GM21825 (cell line): ENCODE measurements at regions not wholly inside any gene's neighbourhood (a gene's known extent, or its start where the extent isn't known, plus 50 kb on each side); places are given as distances from the start of the nearest gene placed in this dataset.

Experiments used
- ATAC-seq: cut with Tn5 transposase; IDR thresholded peaks from one replicate; pipeline ENCODE4 v1.9.1; 2021; ENCODE audit warnings: mild to moderate bottlenecking, moderate library complexity; ENCODE audit not compliant: unreplicated experiment

- ATAC-seq, result no peak
Measured at GRCh38 chr11:103622296-103622695, 414.1 kb upstream of the DDI1 start.

GRCh38 chr11:103623933-103624332 is 412.5 kb upstream of the DDI1 start:
- no peak for ATAC-seq

DNA sequence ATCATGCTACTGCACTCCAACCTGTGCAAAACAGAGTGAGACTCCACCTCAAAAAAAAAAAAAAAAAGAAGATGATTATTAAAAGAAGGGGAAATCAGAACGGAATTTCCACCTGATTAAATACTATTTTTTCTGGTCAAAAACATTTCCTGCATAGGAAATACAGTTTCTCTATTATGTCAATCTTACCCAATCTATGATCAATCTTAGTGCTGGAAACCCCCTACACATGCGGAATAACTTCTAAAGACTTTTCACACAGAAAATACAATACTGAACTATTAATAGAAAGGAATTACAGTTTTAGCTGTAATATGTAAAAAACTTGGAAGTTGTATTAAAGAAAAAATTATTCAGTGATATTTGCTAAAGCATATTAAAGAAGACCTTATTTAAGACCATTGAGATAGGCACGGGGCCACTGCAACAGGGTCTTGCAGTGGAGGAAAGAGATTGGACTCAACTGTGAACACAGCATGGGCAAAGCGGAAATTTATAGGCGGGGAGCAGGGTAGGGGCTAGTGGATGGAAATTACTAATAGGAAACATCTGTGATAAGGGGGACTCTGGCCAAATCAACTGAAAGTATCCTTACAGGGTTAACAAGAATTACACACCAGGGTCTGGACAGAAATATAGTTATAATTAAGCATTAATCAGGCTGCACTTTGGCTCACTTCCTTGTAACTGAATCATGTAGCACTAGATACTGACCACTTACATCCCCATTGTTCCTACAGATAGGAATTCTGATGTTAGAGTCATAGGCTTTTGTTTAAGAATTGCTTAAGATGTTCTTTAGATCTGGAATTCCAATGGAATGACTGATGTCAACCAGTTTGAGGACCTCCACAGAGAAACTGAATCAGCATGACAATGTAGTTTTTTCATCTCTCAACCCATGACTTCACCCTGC is 411.5 kb upstream of the DDI1 start:
- ATAC-seq, result no peak

- ATAC-seq, result no peak
Measured at GRCh38 chr11:103625624-103625965, 410.8 kb upstream of the DDI1 start.

GRCh38 chr11:103628121-103628520 is 408.3 kb upstream of the DDI1 start:
- no peak for ATAC-seq

GRCh38 chr11:103631841-103632240 is 404.6 kb upstream of the DDI1 start:
- ATAC-seq, result no peak

DNA sequence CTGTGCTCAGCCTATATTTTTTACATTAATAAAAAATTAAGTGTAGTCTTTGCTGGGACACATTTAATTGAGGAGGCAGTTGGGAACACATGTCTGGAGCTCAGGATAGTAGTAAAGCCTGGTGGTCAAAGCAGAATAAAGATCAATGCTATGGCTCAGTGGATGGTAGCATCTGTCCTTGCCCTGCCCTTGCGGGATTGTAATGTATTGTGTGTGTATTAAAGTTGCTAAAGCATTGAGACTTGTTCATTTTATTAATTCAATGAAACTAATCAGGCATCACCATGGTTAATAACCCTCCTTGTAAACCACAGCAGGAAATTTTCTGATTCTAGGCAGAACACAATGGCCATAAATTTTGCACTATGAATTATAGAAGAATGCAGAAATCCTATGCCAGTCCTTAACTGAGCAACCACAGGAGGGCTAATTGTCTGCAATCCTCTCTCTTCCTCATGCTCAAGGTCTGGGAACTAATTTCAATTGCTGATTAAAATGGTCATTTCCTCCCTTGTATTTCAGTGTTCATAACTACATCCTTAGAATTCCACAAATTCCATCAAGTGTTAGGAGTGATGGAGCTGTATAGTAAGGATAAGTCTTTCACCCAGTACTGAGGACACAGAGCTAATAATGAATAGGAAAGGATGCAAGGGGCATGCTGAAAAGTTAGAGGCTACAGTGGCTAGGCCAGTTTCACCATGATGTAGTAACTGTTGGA is 403.2 kb upstream of the DDI1 start:
- ATAC-seq, result no peak

DNA sequence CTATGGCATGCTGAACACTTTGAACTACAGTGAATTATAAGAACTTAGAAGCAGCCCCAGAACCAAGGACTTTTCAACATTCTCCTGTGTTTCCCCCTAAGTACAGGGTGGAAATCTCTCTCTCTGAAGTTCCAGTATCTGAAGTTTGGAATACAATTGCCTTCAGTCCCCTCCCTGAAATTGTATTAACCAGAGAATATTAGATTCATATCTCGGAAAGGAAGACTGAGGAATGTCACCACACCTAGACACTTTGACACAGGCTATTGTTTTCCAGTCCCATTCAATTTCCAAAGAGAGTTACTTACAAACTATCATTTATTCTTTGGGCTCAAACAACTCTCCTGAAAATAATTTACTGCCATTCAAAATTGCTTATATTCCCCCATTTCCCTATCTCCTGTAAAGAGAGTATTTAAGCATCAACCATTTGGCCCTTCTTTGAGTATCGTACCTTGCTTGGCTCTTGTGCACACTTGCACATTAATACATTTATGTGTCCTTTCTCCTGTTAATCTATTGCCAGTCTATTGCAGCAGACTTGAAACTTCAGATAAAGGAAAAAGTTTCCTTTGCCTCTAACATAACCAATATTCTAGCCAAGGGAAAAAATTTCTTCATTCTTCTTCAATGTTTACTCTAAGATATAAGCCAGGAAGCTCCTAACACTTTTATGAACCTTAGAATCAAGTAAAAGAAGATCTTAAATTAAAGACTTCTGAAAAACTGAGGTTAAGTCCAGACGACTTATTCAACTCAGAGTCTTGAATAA is 402.4 kb upstream of the DDI1 start:
- no peak for ATAC-seq

DNA sequence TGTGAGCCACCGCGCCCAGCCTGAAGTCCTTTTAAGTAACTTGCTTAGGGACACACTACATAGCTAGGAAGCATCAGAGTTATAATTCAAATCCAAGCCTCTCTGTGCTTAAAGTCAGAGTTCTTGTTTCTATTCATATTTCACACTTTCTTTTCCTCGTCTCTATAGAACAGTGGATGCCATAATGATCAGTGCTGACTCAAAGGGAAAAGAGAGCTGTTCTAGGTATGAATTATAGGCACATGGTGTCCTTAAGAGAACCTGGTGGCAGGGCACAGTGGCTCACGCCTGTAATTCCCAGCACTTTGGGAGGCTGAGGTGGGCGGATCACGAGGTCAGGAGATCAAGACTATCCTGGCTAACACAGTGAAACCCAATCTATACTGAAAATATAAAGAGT is 400.2 kb upstream of the DDI1 start:
- no peak for ATAC-seq

GRCh38 chr11:103637295-103637694 is 399.1 kb upstream of the DDI1 start:
- ATAC-seq, result no peak

GRCh38 chr11:103637831-103638230 is 398.6 kb upstream of the DDI1 start:
- no peak for ATAC-seq

- ATAC-seq, result no peak
Measured at GRCh38 chr11:103644676-103645075, 391.8 kb upstream of the DDI1 start.

DNA sequence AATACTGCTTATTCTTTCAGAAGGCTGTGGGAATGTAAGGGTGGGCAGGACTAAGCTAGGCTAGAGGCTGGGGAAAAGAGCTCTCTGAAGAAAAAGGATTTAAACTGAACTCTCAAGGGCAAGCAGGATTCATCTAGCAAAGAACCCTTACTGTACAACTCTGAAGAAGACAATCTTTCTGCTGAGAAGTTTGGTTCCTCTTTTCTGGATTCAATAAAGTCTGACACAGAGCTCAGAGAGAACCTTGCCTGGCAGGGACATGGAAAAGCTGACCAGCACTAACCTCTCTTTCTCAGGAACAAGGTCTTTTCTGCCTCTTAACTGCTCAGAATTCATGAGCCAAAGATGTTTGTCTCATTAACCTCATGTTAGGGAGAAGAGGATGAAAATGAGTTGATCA is 388.4 kb upstream of the DDI1 start:
- ATAC-seq, result no peak

- ATAC-seq, result no peak
Measured at GRCh38 chr11:103648670-103649400, 387.6 kb upstream of the DDI1 start.

GRCh38 chr11:103649401-103649895 is 387.0 kb upstream of the DDI1 start:
- ATAC-seq, result no peak

GRCh38 chr11:103650330-103650729 is 386.1 kb upstream of the DDI1 start:
- ATAC-seq, result no peak

GRCh38 chr11:103651341-103651998 is 385.0 kb upstream of the DDI1 start:
- ATAC-seq, result no peak

DNA sequence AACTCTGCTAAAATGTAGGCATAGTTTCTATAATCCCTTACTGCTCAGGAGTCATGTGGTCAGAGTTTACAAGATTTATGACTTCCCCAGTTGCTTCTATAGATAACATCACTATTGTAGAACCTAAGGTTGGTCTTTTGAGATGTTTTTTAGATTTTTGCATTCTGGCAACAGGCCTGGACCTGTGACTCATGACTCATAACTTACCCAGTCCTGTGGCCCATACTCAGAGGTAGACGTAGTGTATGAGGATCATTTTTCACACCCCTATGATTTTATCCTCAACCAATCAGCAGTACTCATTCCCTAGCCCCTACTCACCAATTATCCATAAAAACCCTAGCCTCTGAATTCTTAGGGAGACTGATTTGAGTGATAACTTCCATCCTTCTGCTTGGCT is 384.4 kb upstream of the DDI1 start:
- no peak for ATAC-seq

DNA sequence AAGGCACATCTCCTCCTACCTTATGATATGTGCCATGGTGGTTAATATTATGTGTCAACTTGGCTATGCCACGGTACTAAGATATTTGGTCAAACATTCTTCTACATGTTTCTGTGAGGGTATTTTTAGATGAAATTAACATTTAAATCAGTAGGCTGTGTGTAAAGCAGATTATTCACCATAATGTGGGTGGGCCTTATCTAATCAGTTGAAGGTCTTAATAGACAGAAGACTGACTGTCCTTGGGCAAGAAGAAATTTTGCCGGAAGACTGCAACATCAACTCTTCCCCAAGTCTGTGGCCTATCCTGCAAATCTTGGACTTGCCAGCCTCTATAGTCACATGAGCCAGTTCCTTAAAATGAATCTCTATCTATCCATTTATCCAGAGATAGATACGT is 380.1 kb upstream of the DDI1 start:
- ATAC-seq, result no peak

- no peak for ATAC-seq
Measured at GRCh38 chr11:103659206-103659618, 377.2 kb upstream of the DDI1 start.
